Renal cortex interstitium (tissue), 11 donors: ENCODE measurements at regions not wholly inside any gene's neighbourhood (a gene's known extent, or its start where the extent isn't known, plus 50 kb on each side); places are given as distances from the start of the nearest gene placed in this dataset.
"Not testable (repeated sequence)": the region's sequence is repeated elsewhere in the genome, so short reads cannot be mapped to it uniquely, and the experiment has no call there.

ENCODE experiments used
- DNase-seq, 11 donors: peaks; one replicate each; pipeline ENCODE4 v3.0.0-alpha.2; 2013; ENCODE audit warnings: low read depth in 9 of 11, low spot score in 4 of 11; ENCODE audit errors: extremely low read depth in 1 of 11

GRCh38 chr9:32015795-32016194 is 368.6 kb upstream of the ACO1 start:
- no peak for DNase-seq

GRCh38 chr9:32045513-32045912 is 338.9 kb upstream of the ACO1 start:
- DNase-seq, result no peak

GRCh38 chr9:32067261-32067660 is 317.2 kb upstream of the ACO1 start:
- DNase-seq, result no peak

- no peak for DNase-seq
Observed at GRCh38 chr9:32069169-32069813, 315.2 kb upstream of the ACO1 start.

GRCh38 chr9:32069969-32070368 is 314.5 kb upstream of the ACO1 start:
- DNase-seq, result no peak

DNA sequence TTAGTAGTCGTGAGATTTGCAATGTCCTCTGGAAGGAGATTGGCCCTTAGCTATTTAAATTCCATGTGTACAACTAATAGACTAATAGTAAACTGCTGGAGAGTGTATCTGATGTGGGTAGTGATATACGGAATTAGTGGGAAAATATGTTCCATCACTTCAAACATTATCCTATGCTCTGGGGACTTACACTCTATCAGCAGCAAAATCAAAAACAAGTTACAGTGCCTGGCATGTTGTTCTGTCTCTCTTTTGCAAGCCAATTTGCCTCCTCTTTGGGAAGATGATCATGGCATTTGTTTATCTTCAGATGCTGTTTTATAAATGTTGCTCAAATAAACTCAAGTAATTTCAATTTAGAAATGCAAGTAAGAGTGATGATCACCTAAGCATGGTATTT is 311.9 kb upstream of the ACO1 start:
- no peak for DNase-seq

DNA sequence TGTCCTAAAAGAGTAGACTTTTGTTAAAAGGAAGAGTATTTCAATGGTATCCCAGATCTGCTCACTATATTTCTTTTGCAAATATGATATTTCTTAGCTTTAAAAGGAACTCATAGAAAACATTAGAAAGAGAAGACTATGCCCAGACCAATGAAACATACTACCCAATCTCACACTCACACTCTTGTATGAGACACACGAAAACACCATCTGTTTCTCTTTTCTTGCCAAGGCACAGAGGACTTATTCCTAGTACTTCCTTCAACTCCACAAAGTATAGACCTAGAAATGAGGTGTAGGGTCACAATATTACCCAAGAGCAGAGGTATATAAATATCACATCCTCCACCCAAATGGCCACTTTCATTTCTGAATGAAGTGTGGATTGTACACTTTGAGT is 292.4 kb upstream of the ACO1 start:
- no peak for DNase-seq

GRCh38 chr9:32117291-32117690 is 267.2 kb upstream of the ACO1 start:
- no peak for DNase-seq

GRCh38 chr9:32128546-32128945 is 255.9 kb upstream of the ACO1 start:
- no peak for DNase-seq

- DNase-seq, result not testable (repeated sequence)
Observed at GRCh38 chr9:32130709-32131108, 253.7 kb upstream of the ACO1 start.

DNA sequence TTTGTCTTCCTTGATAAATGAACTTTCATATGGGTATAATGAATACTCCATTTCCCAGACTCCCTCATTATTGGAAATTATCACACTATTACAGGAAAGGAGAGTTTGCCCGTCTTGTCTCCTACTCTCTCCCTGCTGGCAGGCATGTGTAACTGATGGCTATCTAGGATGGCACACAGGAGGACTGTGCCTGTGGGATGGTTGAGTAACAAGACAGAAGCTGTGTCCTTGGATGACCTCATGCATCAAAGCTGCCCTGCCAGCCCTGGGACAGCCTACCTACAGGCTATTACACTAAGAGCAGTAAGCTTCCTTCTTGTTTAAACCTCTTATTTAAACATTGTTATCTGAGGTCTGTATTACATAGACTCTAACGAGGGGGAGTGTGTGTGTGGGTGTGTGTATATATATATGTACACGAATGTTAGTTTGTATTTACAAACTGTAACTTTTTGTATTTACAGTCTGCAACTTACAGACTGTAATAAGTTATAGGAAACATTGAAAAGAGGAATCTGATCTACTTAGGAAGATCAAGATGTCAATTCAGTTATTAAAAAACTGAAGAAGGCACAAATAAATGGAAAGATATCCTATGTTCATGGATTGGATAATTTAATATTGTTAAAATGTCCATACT is 247.6 kb upstream of the ACO1 start:
- no peak for DNase-seq

GRCh38 chr9:32142074-32142473 is 242.4 kb upstream of the ACO1 start:
- no peak for DNase-seq

DNA sequence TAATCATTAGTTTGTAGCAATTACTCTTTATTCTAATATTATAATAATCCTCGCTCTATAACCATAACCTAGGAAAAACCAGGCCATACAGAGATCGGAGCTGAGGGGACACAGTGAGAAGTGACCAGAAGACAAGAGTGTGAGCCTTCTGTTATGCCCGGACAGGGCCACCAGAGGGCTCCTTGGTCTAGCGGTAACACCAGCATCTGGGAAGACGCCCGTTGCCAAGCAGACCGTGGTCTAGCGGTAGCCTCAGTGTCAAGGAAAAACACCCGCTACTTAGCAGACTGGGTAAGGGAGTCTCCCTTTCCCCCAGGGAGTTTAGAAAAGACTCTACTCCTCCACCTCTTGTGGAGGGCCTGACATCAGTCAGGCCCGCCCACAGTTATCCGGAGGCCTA is 235.9 kb upstream of the ACO1 start:
- DNase-seq, result not testable (repeated sequence)

GRCh38 chr9:32161209-32161608 is 223.2 kb upstream of the ACO1 start:
- DNase-seq, result no peak

DNA sequence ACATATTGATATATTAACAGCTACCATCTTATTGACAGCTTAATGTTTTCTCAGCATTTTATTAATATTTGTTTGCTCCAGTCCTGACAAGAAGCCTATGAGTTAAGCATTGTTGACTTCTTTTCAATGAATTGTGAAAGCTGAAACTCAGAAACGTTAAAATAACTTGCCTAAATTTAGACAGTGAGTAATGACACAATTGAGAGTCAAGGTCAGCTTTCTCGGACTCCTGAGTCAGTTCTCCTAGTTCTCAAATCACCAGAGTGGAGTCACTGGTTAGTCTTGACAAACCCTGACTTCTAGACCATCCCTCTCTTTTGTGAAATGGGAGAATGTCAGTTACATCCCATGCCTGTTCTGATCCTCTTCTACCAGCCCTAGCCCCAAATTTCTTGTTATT is 222.7 kb upstream of the ACO1 start:
- DNase-seq, result no peak

DNA sequence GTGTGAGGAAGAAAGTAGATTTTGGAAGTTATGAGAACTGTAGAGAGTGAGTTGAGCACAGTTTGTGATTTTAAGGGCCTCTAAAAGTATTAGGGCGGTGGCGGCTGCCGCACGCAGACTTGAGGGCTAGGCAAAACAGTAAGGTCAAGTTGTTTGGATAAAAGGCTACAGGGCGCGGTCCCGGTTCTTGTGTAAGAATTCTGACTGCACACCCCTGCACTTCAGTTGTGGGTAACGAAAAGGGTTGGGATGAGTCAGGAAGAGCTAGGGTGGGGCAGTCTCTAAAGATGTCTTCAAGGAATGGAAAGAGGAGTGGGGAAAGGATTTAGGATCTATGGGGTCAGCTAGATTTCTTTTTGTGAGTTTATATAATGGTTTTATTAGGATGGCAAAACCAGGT is 218.1 kb upstream of the ACO1 start:
- not testable (repeated sequence) for DNase-seq

GRCh38 chr9:32171339-32171738 is 213.1 kb upstream of the ACO1 start:
- peak in 8 of 11 donors; percentile 2 to 22 (median 12) for DNase-seq

GRCh38 chr9:32172256-32172655 is 212.2 kb upstream of the ACO1 start:
- no peak for DNase-seq

GRCh38 chr9:32177396-32177795 is 207.0 kb upstream of the ACO1 start:
- no peak for DNase-seq

- no peak for DNase-seq
Observed at GRCh38 chr9:32180597-32180996, 203.8 kb upstream of the ACO1 start.

DNA sequence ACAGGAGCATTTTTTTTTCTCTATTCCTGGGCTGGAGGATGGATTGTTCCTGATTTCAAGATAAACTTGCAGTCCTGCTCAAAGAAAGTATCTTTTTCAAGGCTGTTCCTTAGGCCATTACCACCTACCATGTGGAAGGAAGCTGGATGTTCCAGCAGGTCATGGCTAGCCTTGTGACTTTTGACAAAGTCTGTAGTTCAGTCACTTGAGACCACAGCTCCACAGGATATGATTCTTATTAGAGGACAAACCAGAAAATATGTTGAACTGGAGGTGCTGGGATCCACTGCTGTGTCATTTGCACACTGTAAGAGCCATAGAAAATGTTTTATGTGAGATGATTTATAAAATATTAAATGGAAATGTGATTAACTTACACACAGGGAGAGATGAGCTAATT is 184.2 kb upstream of the ACO1 start:
- DNase-seq, result no peak
